NT2/D1 (cell line): ENCODE measurements at regions not wholly inside any gene's neighbourhood (a gene's known extent, or its start where the extent isn't known, plus 50 kb on each side); places are given as distances from the start of the nearest gene placed in this dataset.

Experiments
- DNase-seq: peaks from one replicate; pipeline ENCODE4 v3.0.0-alpha.2; 2011; ENCODE audit warnings: low read depth, low spot score
- H3K27me3 ChIP-seq: 2 replicates; pipeline ENCODE4 v1.6.0; 2011; ENCODE audit warnings: mild to moderate bottlenecking; ENCODE audit not compliant: insufficient read length, insufficient read depth
- H3K36me3 ChIP-seq: 2 replicates; pipeline ENCODE4 v1.6.1; 2011; ENCODE audit warnings: mild to moderate bottlenecking, low read length, mixed read lengths; ENCODE audit not compliant: insufficient read depth, insufficient read length
- H3K4me1 ChIP-seq: 2 replicates; pipeline ENCODE4 v1.5.1; 2011; ENCODE audit not compliant: insufficient read depth, insufficient read length
- H3K4me3 ChIP-seq: 2 replicates; pipeline ENCODE4 v1.5.1; 2011; ENCODE audit warnings: low read depth; ENCODE audit not compliant: insufficient read length
- H3K9ac ChIP-seq: 2 replicates; pipeline ENCODE4 v1.6.0; 2011; ENCODE audit warnings: low read depth; ENCODE audit not compliant: insufficient read length
- H3K9me3 ChIP-seq: 2 replicates; pipeline ENCODE4 v1.5.1; 2011; ENCODE audit warnings: mild to moderate bottlenecking, low read length; ENCODE audit not compliant: insufficient read depth
- SUZ12 ChIP-seq: IDR thresholded peaks from 2 replicates; pipeline ENCODE4 v1.6.1; 2011; ENCODE audit not compliant: insufficient read length, insufficient read depth; ENCODE audit errors: extremely low read depth
- YY1 ChIP-seq: IDR thresholded peaks from 2 replicates; pipeline ENCODE4 v1.6.1; 2011; ENCODE audit not compliant: insufficient read length, insufficient read depth
- ZNF274 ChIP-seq: IDR thresholded peaks from 2 replicates; pipeline ENCODE4 v1.6.1; 2011; ENCODE audit warnings: mild to moderate bottlenecking, low read depth, low read length

GRCh38 chr16:62965831-62966230 lies 929.6 kb upstream of the CDH8 start:
- Histone ChIP-seq H3K4me1 (no peaks in the 10 kb centered on the region), H3K36me3 (no peaks in the 10 kb centered on the region), H3K27me3 (no peaks in the 10 kb centered on the region), H3K4me3 (no peak overlapping the region), H3K9me3 (no peaks in the 10 kb centered on the region), H3K9ac (no peak overlapping the region)
- TF ChIP-seq YY1 (no peak), SUZ12 (no peak), ZNF274 (no peak)
- no peak for DNase-seq

GRCh38 chr16:62963846-62964245 lies 927.6 kb upstream of the CDH8 start:
- Histone ChIP-seq H3K36me3 (no peaks in the 10 kb centered on the region), H3K4me3 (no peak overlapping the region), H3K4me1 (no peaks in the 10 kb centered on the region), H3K9ac (no peak overlapping the region), H3K27me3 (no peaks in the 10 kb centered on the region), H3K9me3 (no peaks in the 10 kb centered on the region)
- no peak for DNase-seq
- TF ChIP-seq YY1 (no peak), ZNF274 (no peak), SUZ12 (no peak)

- Histone ChIP-seq H3K9me3 (no peaks in the 10 kb centered on the region), H3K4me1 (no peaks in the 10 kb centered on the region), H3K4me3 (no peak overlapping the region), H3K9ac (no peak overlapping the region), H3K27me3 (no peaks in the 10 kb centered on the region), H3K36me3 (no peaks in the 10 kb centered on the region)
- TF ChIP-seq SUZ12 = no peak
- TF ChIP-seq ZNF274 = no peak
- TF ChIP-seq YY1 = no peak
- DNase-seq = no peak
Measured at GRCh38 chr16:62955033-62955349, 918.8 kb upstream of the CDH8 start.

DNA sequence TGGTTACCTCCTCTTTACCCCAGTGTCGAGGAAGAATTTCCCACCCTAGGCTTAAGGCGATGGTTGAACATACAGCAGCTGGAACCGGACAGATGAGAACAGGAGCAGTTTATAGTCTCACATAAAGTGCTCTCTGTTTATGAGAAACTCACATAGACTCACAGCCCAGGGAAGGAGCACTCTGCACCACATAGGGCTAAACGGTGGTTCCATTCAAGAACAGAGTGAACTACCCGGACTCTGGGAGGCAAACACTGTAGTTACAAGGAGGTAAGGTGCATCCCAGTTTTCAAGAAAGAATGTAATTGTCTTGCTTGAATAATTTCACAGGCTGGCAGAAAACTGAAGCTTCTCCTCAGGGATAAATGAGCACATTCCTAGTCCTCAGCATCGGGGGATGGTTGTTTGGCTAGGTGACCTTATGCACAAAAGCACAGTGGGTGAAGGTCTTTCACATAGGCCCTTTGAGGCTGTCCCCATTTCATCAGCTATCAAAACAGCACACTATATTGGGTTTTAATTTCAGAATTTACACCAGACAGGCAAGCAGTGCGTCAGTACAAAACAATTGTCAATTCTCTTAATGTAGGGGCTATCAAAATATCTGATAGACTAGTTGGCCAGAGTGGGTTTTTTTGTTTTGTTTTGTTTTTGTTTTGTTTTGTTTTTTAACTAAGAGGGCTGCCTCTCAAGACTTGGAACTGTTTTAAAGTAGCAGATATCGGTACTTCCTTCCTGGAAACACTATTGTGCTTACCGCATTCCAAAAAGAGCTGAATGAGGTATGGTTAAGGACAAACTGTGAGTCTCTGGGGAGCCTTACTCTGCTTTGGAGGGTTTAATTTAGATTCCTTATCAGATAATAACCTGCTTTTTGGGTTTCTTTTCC lies 918.1 kb upstream of the CDH8 start:
- TF ChIP-seq SUZ12 (no peak), YY1 (no peak), ZNF274 (no peak)
- Histone ChIP-seq H3K36me3 (no peaks in the 10 kb centered on the region), H3K27me3 (no peaks in the 10 kb centered on the region), H3K4me1 (no peaks in the 10 kb centered on the region), H3K9ac (no peak overlapping the region), H3K9me3 (no peaks in the 10 kb centered on the region), H3K4me3 (no peak overlapping the region)
- DNase-seq = no peak

GRCh38 chr16:62950351-62950750 lies 914.1 kb upstream of the CDH8 start:
- H3K9me3 ChIP-seq = no peaks in the 10 kb centered on the region
- no peak overlapping the region for H3K4me3 ChIP-seq
- DNase-seq = no peak
- TF ChIP-seq ZNF274 = no peak
- no peak for TF ChIP-seq YY1
- TF ChIP-seq SUZ12 = no peak
- no peaks in the 10 kb centered on the region for H3K36me3 ChIP-seq
- no peak overlapping the region for H3K9ac ChIP-seq
- H3K27me3 ChIP-seq = no peaks in the 10 kb centered on the region
- no peaks in the 10 kb centered on the region for H3K4me1 ChIP-seq

DNA sequence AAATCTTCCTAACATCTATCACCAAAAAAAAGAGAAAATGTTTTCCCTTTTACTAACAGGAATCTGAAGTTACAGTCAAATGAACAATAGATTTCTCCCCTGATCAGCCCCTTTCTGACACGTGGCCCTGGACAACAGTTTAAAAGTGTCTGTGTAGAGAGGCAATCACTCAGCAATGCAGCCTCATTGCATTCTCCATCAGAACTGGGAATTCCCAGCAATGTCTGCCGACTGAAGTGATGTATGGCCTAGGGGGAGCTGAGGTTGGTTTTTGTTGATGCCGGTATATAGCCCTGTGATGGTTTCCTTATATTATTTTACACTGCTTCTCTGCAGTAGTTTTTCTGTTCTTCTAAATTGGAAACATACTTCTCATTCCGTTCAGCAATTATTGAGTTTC lies 904.3 kb upstream of the CDH8 start:
- H3K27me3 ChIP-seq = no peaks in the 10 kb centered on the region
- TF ChIP-seq SUZ12 = no peak
- no peak for TF ChIP-seq ZNF274
- no peak for TF ChIP-seq YY1
- H3K36me3 ChIP-seq = no peaks in the 10 kb centered on the region
- H3K4me3 ChIP-seq = no peak overlapping the region
- no peaks in the 10 kb centered on the region for H3K9me3 ChIP-seq
- DNase-seq = no peak
- H3K9ac ChIP-seq = no peak overlapping the region
- H3K4me1 ChIP-seq = no peaks in the 10 kb centered on the region

DNA sequence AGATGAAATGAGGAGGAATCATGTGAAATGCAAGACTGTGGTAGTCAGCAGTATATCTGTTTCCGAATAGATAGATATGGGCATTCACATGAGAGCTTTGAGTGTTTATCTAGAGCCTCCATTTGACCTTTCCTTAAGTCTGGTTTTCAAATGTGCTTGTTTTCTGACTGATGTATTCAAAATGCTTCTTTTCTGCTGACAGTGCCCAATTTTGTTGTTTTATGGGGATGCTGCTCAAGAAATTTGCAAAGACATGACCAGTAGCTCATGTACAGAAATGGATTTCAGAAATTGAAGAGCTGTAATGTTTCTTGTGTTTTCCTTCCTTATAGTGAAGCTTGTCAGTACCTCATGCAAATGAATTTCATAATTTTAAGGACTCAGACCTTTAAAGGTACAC lies 903.4 kb upstream of the CDH8 start:
- Histone ChIP-seq H3K36me3 (no peaks in the 10 kb centered on the region), H3K9me3 (no peaks in the 10 kb centered on the region), H3K27me3 (no peaks in the 10 kb centered on the region), H3K4me1 (no peaks in the 10 kb centered on the region), H3K9ac (no peak overlapping the region), H3K4me3 (no peak overlapping the region)
- no peak for DNase-seq
- TF ChIP-seq ZNF274 (no peak), SUZ12 (no peak), YY1 (no peak)

- no peak overlapping the region for H3K9ac ChIP-seq
- DNase-seq = no peak
- H3K4me3 ChIP-seq = no peak overlapping the region
- TF ChIP-seq YY1 = no peak
- no peak for TF ChIP-seq ZNF274
- TF ChIP-seq SUZ12 = no peak
- H3K4me1 ChIP-seq = no peaks in the 10 kb centered on the region
- no peaks in the 10 kb centered on the region for H3K27me3 ChIP-seq
- H3K9me3 ChIP-seq = no peaks in the 10 kb centered on the region
- no peaks in the 10 kb centered on the region for H3K36me3 ChIP-seq
Measured at GRCh38 chr16:62933929-62934328, 897.7 kb upstream of the CDH8 start.
